ENCODE measurements at regions not wholly inside any gene's neighbourhood (a gene's known extent, or its start where the extent isn't known, plus 50 kb on each side); places are given as distances from the start of the nearest gene placed in this dataset.

GRCh38 chr9:81231011-81231410 lies 458.3 kb downstream of the TLE1 start:
- no peaks in the 10 kb centered on the region for H3K9me3 ChIP-seq (ENCODE audit: insufficient read depth, low read length)
- H3K9me2 ChIP-seq (replicated peaks; ENCODE audit: insufficient read depth, low read length): 0 out of 2 replicates have a peak, but pooled peaks cover under 1% of the 10 kb centered on the region
- no peak overlapping the region for H3K4me2 ChIP-seq (ENCODE audit: low read depth, low read length, poor library complexity, severe bottlenecking)
- TF ChIP-seq CTCF (IDR thresholded peaks at IDR 0.05; ENCODE audit: insufficient read depth, low read length, poor library complexity, severe bottlenecking) (no peak), EZH2phosphoT487 (conservative IDR thresholded peaks at IDR 0.05; ENCODE audit: low read length) (no peak)
- H3K36me3 ChIP-seq (ENCODE audit: low read length): no peaks in the 10 kb centered on the region
- H2AFZ ChIP-seq (ENCODE audit: low read depth, low read length, severe bottlenecking): no peak overlapping the region
- no peaks in the 10 kb centered on the region for H3K27me3 ChIP-seq (ENCODE audit: low read length)
- no peak overlapping the region for H3K27ac ChIP-seq (ENCODE audit: low read depth, low read length)
- H3K79me2 ChIP-seq (ENCODE audit: insufficient read depth, low read length): no peaks in the 10 kb centered on the region
- no peaks in the 10 kb centered on the region for H3F3A ChIP-seq (ENCODE audit: insufficient read depth)
- no peak overlapping the region for H3K4me3 ChIP-seq (ENCODE audit: insufficient read depth, low read length, poor library complexity, severe bottlenecking)
- H3K9ac ChIP-seq (ENCODE audit: low read length): no peak overlapping the region
- no peaks in the 10 kb centered on the region for H4K20me1 ChIP-seq (ENCODE audit: low read depth, low read length)

GRCh38 chr9:81227507-81228245 lies 461.7 kb downstream of the TLE1 start:
- Histone ChIP-seq H4K20me1 (ENCODE audit: low read depth, low read length) (no peaks in the 10 kb centered on the region), H3K9ac (ENCODE audit: low read length) (no peak overlapping the region), H3K27me3 (ENCODE audit: low read length) (no peaks in the 10 kb centered on the region), H2AFZ (ENCODE audit: low read depth, low read length, severe bottlenecking) (no peak overlapping the region), H3K27ac (ENCODE audit: low read depth, low read length) (no peak overlapping the region), H3K9me3 (ENCODE audit: insufficient read depth, low read length) (no peaks in the 10 kb centered on the region), H3K79me2 (ENCODE audit: insufficient read depth, low read length) (no peaks in the 10 kb centered on the region), H3K9me2 (replicated peaks; ENCODE audit: insufficient read depth, low read length) (no peaks in the 10 kb centered on the region), H3F3A (ENCODE audit: insufficient read depth) (no peaks in the 10 kb centered on the region), H3K4me3 (ENCODE audit: insufficient read depth, low read length, poor library complexity, severe bottlenecking) (no peak overlapping the region), H3K4me2 (ENCODE audit: low read depth, low read length, poor library complexity, severe bottlenecking) (no peak overlapping the region), H3K36me3 (ENCODE audit: low read length) (no peaks in the 10 kb centered on the region)
- TF ChIP-seq CTCF (IDR thresholded peaks at IDR 0.05; ENCODE audit: insufficient read depth, low read length, poor library complexity, severe bottlenecking) (no peak), EZH2phosphoT487 (conservative IDR thresholded peaks at IDR 0.05; ENCODE audit: low read length) (no peak)

- no peak overlapping the region for H3K4me2 ChIP-seq (ENCODE audit: low read depth, low read length, poor library complexity, severe bottlenecking)
Measured at GRCh38 chr9:81225596-81225995, 463.8 kb downstream of the TLE1 start.

More at GRCh38 chr9:81225596-81225995, 463.8 kb downstream of the TLE1 start:
- no peaks in the 10 kb centered on the region for H3F3A ChIP-seq (ENCODE audit: insufficient read depth)
- no peak overlapping the region for H3K27ac ChIP-seq (ENCODE audit: low read depth, low read length)
- no peaks in the 10 kb centered on the region for H3K9me2 ChIP-seq (replicated peaks; ENCODE audit: insufficient read depth, low read length)
- H3K79me2 ChIP-seq (ENCODE audit: insufficient read depth, low read length): no peaks in the 10 kb centered on the region
- H3K4me3 ChIP-seq (ENCODE audit: insufficient read depth, low read length, poor library complexity, severe bottlenecking): no peak overlapping the region
- no peaks in the 10 kb centered on the region for H4K20me1 ChIP-seq (ENCODE audit: low read depth, low read length)
- no peaks in the 10 kb centered on the region for H3K27me3 ChIP-seq (ENCODE audit: low read length)
- no peaks in the 10 kb centered on the region for H3K36me3 ChIP-seq (ENCODE audit: low read length)
- no peaks in the 10 kb centered on the region for H3K9me3 ChIP-seq (ENCODE audit: insufficient read depth, low read length)
- H2AFZ ChIP-seq (ENCODE audit: low read depth, low read length, severe bottlenecking): no peak overlapping the region
- no peak for TF ChIP-seq CTCF (IDR thresholded peaks at IDR 0.05; ENCODE audit: insufficient read depth, low read length, poor library complexity, severe bottlenecking)
- no peak for TF ChIP-seq EZH2phosphoT487 (conservative IDR thresholded peaks at IDR 0.05; ENCODE audit: low read length)
- no peak overlapping the region for H3K9ac ChIP-seq (ENCODE audit: low read length)
